ENCODE measurements at regions not wholly inside any gene's neighbourhood (a gene's known extent, or its start where the extent isn't known, plus 50 kb on each side); places are given as distances from the start of the nearest gene placed in this dataset.

GRCh38 chr4:22997358-22998224 lies 304.9 kb downstream of the GBA3 start:
- DNase-seq (ENCODE audit: low read depth in 3 of 3, low spot score in 2 of 3): no peak

- no peak for DNase-seq (ENCODE audit: low read depth in 3 of 3, low spot score in 2 of 3)
These were observed 298.8 kb downstream of the GBA3 start for GRCh38 chr4:22991576-22991975.

GRCh38 chr4:22988526-22988925 lies 295.8 kb downstream of the GBA3 start:
- DNase-seq (ENCODE audit: low read depth in 3 of 3, low spot score in 2 of 3): no peak

- DNase-seq (ENCODE audit: low read depth in 3 of 3, low spot score in 2 of 3): no peak
These were observed 295.1 kb downstream of the GBA3 start for GRCh38 chr4:22987870-22988269.

- DNase-seq (ENCODE audit: low read depth in 3 of 3, low spot score in 2 of 3): no peak
These were observed 294.1 kb downstream of the GBA3 start for GRCh38 chr4:22986881-22987280.

- no peak for DNase-seq (ENCODE audit: low read depth in 3 of 3, low spot score in 2 of 3)
These were observed 293.5 kb downstream of the GBA3 start for GRCh38 chr4:22986262-22986661.

GRCh38 chr4:22984390-22984789 lies 291.7 kb downstream of the GBA3 start:
- no peak for DNase-seq (ENCODE audit: low read depth in 3 of 3, low spot score in 2 of 3)

- DNase-seq (ENCODE audit: low read depth in 3 of 3, low spot score in 2 of 3): no peak
These were observed 285.9 kb downstream of the GBA3 start for GRCh38 chr4:22978656-22979055.

GRCh38 chr4:22970665-22971064 lies 277.9 kb downstream of the GBA3 start:
- no peak for DNase-seq (ENCODE audit: low read depth in 3 of 3, low spot score in 2 of 3)

- no peak for DNase-seq (ENCODE audit: low read depth in 3 of 3, low spot score in 2 of 3)
These were observed 276.7 kb downstream of the GBA3 start for GRCh38 chr4:22969287-22969896.

- no peak for DNase-seq (ENCODE audit: low read depth in 3 of 3, low spot score in 2 of 3)
These were observed 269.6 kb downstream of the GBA3 start for GRCh38 chr4:22962295-22962694.

GRCh38 chr4:22959483-22959882 lies 266.7 kb downstream of the GBA3 start:
- no peak for DNase-seq (ENCODE audit: low read depth in 3 of 3, low spot score in 2 of 3)

- no peak for DNase-seq (ENCODE audit: low read depth in 3 of 3, low spot score in 2 of 3)
These were observed 265.1 kb downstream of the GBA3 start for GRCh38 chr4:22957774-22958309.

GRCh38 chr4:22949161-22949855 lies 256.6 kb downstream of the GBA3 start:
- no peak for DNase-seq (ENCODE audit: low read depth in 3 of 3, low spot score in 2 of 3)

- DNase-seq (ENCODE audit: low read depth in 3 of 3, low spot score in 2 of 3): no peak
These were observed 255.1 kb downstream of the GBA3 start for GRCh38 chr4:22947851-22948250.

- no peak for DNase-seq (ENCODE audit: low read depth in 3 of 3, low spot score in 2 of 3)
These were observed 250.3 kb downstream of the GBA3 start for GRCh38 chr4:22942920-22943559.

- no peak for DNase-seq (ENCODE audit: low read depth in 3 of 3, low spot score in 2 of 3)
These were observed 249.1 kb downstream of the GBA3 start for GRCh38 chr4:22941688-22942375.

- DNase-seq (ENCODE audit: low read depth in 3 of 3, low spot score in 2 of 3): no peak
These were observed 239.6 kb downstream of the GBA3 start for GRCh38 chr4:22932326-22932725.

GRCh38 chr4:22922426-22922825 lies 229.7 kb downstream of the GBA3 start:
- DNase-seq (ENCODE audit: low read depth in 3 of 3, low spot score in 2 of 3): no peak

GRCh38 chr4:22921936-22922335 lies 229.2 kb downstream of the GBA3 start:
- no peak for DNase-seq (ENCODE audit: low read depth in 3 of 3, low spot score in 2 of 3)

All from right renal cortex interstitium (tissue), 3 donors.